GM19035 (cell line): ENCODE measurements at regions not wholly inside any gene's neighbourhood (a gene's known extent, or its start where the extent isn't known, plus 50 kb on each side); places are given as distances from the start of the nearest gene placed in this dataset.

Source experiments
- ATAC-seq: cut with Tn5 transposase; IDR thresholded peaks from one replicate; pipeline ENCODE4 v1.9.1; 2021; ENCODE audit not compliant: unreplicated experiment

DNA sequence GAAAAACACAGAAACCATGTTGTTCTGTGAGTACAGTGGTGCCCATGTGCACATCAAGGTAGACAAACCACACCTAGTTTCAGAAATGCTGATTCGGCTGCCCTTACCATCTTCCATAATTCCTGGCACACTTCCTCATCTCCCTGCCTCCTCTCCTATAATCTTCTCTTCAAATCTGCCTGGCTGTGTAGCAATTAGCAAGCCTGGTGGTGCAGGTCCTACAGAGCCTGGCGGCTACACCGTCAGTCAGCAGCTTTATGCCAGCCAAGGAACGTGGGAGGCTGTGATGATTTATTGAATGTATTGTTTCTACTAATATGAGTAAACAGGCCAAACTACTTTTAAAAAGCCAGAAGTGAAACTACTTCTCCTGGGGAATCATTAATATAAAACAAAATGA lies 106.8 kb downstream of the SEMA6D start:
- ATAC-seq, result no peak

DNA sequence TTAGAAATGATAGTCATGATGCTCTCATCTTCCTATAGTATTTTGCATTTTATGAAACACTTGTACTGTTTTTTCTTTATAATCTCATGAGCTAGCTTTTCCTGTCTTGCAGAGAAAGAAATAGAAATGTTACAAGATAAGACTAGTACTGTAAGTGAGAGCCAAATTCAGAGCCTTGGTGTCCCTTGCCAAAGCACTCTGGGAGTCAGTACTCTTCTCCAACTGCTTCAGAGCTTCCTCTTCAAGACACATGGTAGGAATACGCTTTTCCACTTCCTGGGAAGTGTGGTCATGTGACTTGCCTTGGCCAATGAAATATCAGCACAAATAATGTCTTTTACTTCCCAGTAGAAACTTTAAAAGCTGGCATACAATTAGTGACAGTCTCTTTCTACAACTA lies 112.4 kb downstream of the SEMA6D start:
- ATAC-seq, result no peak

- ATAC-seq, result no peak
Measured at GRCh38 chr15:47834093-47834492, 116.8 kb downstream of the SEMA6D start.

GRCh38 chr15:47839233-47839825 lies 122.0 kb downstream of the SEMA6D start:
- no peak for ATAC-seq

DNA sequence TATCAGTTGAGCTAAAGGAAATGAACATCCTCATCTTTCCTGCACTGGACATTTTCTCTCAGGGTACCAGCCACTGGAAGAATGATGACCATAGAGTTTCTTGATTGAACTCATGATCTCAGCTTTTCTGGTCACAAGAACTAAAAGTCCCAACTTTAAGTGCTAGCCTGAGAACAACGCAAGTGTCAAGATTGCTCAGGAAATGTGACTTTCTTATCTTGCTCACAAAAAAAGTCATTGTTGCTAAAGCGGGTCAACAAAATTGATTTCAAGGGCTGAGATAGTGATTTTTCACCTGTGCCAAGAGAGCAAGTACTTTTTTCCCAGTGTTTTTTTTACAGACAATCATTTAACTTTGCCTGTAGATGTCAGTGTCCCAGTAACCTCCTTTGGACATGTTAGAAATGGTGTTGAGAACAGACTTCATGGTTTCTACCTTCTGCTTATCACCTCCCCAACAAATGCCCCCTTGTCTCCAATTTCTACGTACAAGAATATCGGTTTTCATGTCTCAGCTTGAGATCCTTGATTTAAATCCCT lies 125.9 kb downstream of the SEMA6D start:
- ATAC-seq, result no peak

GRCh38 chr15:47844437-47844836 lies 127.1 kb downstream of the SEMA6D start:
- no peak for ATAC-seq

- ATAC-seq, result no peak
Measured at GRCh38 chr15:47846128-47846868, 129.0 kb downstream of the SEMA6D start.

DNA sequence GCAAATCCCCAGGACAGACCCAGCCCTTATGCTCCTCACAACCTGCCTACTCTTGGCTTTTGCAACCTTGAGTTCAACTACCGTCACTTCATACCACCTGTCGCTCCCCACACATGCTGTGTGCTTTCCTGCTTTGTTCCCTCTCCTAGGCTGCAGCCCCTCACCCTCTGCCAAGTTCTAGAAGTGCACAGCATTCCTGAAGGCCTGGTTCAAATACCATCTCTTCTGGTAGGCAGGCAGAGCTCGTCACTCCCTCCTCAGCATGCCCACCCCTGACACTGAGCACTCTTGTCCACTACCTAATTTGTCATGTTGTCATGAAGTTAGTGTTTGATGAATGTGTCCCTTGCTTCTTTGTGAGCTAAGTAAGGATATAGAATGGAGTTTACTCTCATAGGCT lies 129.6 kb downstream of the SEMA6D start:
- ATAC-seq, result no peak

GRCh38 chr15:47856071-47856470 lies 138.8 kb downstream of the SEMA6D start:
- ATAC-seq, result no peak

GRCh38 chr15:47857014-47857775 lies 139.9 kb downstream of the SEMA6D start:
- no peak for ATAC-seq

GRCh38 chr15:47857776-47858167 lies 140.5 kb downstream of the SEMA6D start:
- no peak for ATAC-seq

DNA sequence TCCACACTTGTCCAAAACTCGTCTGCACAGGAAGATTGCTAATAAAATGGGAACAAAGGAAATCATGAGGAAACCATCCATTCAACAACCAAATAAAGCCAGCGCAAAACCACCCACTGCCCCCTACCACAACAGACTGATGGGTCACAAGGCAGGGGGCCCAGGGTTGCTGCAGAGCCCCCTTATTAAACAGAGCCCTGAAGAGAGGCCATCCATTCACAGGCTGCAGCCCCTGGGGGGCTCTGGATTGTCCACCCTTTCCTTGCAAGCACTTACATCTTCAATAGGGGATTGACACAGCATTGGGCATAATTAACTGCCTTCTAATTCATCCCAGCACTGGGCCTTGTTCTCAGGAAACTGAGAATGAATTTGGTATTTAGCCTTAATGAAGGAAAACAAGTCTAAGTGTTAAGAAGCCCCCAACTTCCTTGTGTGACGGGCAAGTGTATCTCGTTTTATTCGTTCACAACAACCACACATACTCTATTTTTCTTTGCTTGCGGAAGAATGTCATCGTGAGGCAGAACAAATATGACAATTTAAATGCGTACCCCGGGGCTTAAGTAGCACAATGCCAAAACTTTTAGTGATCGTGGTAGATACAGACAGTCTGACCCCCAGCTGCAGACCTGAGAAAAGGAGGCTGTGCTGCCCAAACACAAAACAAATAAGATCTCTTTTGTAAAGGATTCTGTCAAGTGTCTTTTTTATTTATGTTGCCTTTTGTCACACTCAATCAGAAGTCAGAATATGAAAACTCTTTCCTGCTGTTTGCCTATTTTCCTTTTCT lies 144.0 kb downstream of the SEMA6D start:
- no peak for ATAC-seq

DNA sequence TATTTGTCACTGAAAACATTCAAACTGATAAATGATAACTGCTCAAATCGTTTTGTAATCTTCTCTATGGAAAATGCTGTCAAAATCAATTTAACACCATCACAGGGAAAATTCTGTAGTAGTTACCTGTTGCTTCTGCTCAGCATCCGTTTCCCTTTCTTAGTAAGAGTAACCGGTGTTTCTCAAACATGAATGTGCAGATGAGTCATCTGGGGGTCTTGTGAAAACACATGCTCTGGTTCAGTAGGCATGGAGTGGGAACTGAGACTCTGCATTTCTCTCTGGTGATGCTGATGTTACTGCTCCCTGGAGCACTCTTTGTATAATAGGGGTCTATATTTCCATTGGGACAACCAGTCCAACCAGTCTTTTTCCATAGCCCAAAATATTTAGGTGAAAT lies 145.1 kb downstream of the SEMA6D start:
- ATAC-seq, result no peak

DNA sequence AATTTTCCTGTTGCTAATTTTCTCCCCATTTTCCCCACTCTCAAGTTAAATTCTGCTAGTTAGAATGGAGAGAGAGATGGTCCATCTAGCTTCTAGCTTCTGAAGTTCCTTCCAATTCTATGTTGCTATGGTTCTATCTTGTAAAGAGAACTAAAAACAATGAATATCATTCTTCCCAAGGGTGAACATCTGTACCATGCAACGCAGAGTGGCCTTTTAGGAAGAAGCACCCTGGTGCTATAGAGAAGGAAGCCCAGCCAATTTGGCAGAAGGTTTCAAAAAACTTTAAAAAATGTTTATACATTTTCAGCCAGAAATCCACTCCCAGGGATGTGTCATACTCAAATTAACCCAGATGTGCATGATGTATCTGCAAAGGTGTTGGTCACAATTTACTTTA lies 149.1 kb downstream of the SEMA6D start:
- no peak for ATAC-seq

- ATAC-seq, result no peak
Measured at GRCh38 chr15:47870300-47870955, 153.1 kb downstream of the SEMA6D start.

DNA sequence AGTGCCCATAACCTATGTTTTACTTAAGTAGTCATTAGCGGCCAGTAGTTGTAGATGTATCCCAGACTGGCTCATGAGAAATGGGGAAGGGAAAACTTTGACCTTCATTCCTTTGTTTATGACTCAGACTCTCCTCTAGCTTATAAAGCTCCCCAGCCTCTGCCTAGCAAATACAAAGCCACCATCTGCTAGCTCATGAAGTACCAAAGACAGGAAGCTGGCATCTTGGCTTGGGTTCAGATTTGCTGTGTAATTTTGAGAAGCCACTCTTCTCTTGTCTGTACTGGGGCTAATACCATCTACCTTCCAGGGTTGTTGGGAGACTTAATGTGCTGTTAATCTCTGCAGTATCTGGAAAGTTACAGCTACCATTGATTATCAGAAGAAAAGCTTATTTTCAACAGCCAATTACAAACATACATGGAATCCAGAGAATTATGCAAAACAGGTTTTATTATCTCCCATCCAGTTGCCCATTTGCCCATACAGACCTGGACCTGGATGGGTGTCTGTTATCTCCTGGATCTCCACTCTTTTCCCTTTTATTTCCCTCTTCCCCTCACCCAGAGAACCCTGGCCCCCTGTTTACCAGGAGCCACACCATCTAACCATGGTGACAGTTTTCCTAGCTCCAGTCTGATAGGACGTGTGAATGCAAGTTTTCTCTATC lies 153.8 kb downstream of the SEMA6D start:
- ATAC-seq, result no peak

DNA sequence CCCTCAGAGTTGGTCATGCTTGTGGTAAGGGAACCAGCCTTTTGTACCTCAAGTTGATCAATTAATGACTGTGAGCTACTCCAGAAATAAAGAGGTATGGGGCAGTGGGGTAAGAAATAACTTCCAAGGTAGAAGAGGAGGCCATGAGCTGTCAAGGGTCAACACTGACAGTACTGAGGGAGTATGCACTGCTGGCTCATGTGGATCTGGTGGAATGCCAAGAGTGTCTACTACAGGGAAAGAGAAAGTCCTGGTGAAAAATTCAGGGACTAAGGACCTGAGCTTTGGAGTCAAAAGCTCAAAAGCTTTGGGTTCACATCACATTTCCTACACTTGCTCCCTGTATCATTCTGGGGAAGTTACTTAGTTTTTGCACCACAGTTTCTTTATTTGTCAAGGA lies 154.9 kb downstream of the SEMA6D start:
- no peak for ATAC-seq

- no peak for ATAC-seq
Measured at GRCh38 chr15:47872869-47873432, 155.6 kb downstream of the SEMA6D start.

- ATAC-seq, result no peak
Measured at GRCh38 chr15:47876986-47877385, 159.7 kb downstream of the SEMA6D start.

DNA sequence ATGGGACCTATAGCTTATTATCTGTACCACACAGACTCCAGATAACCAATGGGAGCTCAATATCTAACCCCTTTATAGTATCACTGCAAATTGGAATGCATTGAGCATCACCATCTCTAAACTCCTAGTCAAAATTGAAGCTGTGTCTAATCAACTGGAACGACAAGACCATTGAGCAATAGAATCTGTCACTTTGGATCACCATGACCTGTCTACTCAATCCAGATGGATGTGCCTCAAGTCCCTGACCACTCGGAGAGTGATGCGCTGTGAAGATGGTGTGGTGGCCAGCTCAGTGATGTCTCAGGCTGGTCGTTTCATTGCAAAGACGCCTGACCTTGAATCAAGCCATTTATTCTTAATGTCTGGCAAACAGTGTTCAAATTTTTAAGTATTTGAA lies 160.5 kb downstream of the SEMA6D start:
- no peak for ATAC-seq
